ENCODE measurements at regions not wholly inside any gene's neighbourhood (a gene's known extent, or its start where the extent isn't known, plus 50 kb on each side); places are given as distances from the start of the nearest gene placed in this dataset.

- TF ChIP-seq TEAD4 (IDR thresholded peaks at IDR 0.05) = no peak
- TF ChIP-seq EGR1 (IDR thresholded peaks at IDR 0.05) = no peak
- no peak for TF ChIP-seq TCF12 (IDR thresholded peaks at IDR 0.05; ENCODE audit: low read depth)
- no peak for TF ChIP-seq USF1 (IDR thresholded peaks at IDR 0.05)
- TF ChIP-seq ZBTB7A (IDR thresholded peaks at IDR 0.05; ENCODE audit: low read depth) = no peak
- TF ChIP-seq CEBPB (IDR thresholded peaks at IDR 0.05) = no peak
- no peak for TF ChIP-seq RAD21 (IDR thresholded peaks at IDR 0.05; ENCODE audit: low read depth)
- TF ChIP-seq CREB1 (IDR thresholded peaks at IDR 0.05; ENCODE audit: low read depth) = no peak
- TF ChIP-seq TAF1 (IDR thresholded peaks at IDR 0.05; ENCODE audit: low read depth) = no peak
- TF ChIP-seq REST (IDR thresholded peaks at IDR 0.05; ENCODE audit: low read depth) = no peak
These were observed 556.8 kb upstream of the PTCHD4 start for GRCh38 chr6:48667797-48668196.

GRCh38 chr6:48664826-48665225 is 553.8 kb upstream of the PTCHD4 start:
- TF ChIP-seq ZBTB7A (IDR thresholded peaks at IDR 0.05; ENCODE audit: low read depth) (no peak), CREB1 (IDR thresholded peaks at IDR 0.05; ENCODE audit: low read depth) (no peak), EP300 (IDR thresholded peaks at IDR 0.05; ENCODE audit: borderline replicate concordance) (no peak), TEAD4 (IDR thresholded peaks at IDR 0.05) (no peak), YY1 (IDR thresholded peaks at IDR 0.05; ENCODE audit: low read depth) (no peak), USF1 (IDR thresholded peaks at IDR 0.05) (no peak), FOXM1 (IDR thresholded peaks at IDR 0.05; ENCODE audit: borderline replicate concordance, low read depth) (no peak), CEBPB (IDR thresholded peaks at IDR 0.05) (no peak)

- TF ChIP-seq CEBPB (IDR thresholded peaks at IDR 0.05) (no peak), USF1 (IDR thresholded peaks at IDR 0.05) (no peak), TEAD4 (IDR thresholded peaks at IDR 0.05) (no peak), YY1 (IDR thresholded peaks at IDR 0.05; ENCODE audit: low read depth) (no peak), EP300 (IDR thresholded peaks at IDR 0.05; ENCODE audit: borderline replicate concordance) (no peak), CREB1 (IDR thresholded peaks at IDR 0.05; ENCODE audit: low read depth) (no peak), MAX (IDR thresholded peaks at IDR 0.05) (no peak), ZBTB7A (IDR thresholded peaks at IDR 0.05; ENCODE audit: low read depth) (no peak), TAF1 (IDR thresholded peaks at IDR 0.05; ENCODE audit: low read depth) (no peak), FOXM1 (IDR thresholded peaks at IDR 0.05; ENCODE audit: borderline replicate concordance, low read depth) (no peak), TCF12 (IDR thresholded peaks at IDR 0.05; ENCODE audit: low read depth) (no peak), REST (IDR thresholded peaks at IDR 0.05; ENCODE audit: low read depth) (no peak)
These were observed 547.9 kb upstream of the PTCHD4 start for GRCh38 chr6:48658915-48659314.

- no peak for TF ChIP-seq CREB1 (IDR thresholded peaks at IDR 0.05; ENCODE audit: low read depth)
- TF ChIP-seq CEBPB (IDR thresholded peaks at IDR 0.05) = no peak
- TF ChIP-seq TAF1 (IDR thresholded peaks at IDR 0.05; ENCODE audit: low read depth) = no peak
- no peak for TF ChIP-seq NFIC (IDR thresholded peaks at IDR 0.05)
- no peak for TF ChIP-seq EGR1 (IDR thresholded peaks at IDR 0.05)
- TF ChIP-seq ZBTB7A (IDR thresholded peaks at IDR 0.05; ENCODE audit: low read depth) = no peak
- TF ChIP-seq TCF12 (IDR thresholded peaks at IDR 0.05; ENCODE audit: low read depth) = no peak
- TF ChIP-seq REST (IDR thresholded peaks at IDR 0.05; ENCODE audit: low read depth) = no peak
These were observed 530.5 kb upstream of the PTCHD4 start for GRCh38 chr6:48641544-48641943.

GRCh38 chr6:48630511-48630910 is 519.5 kb upstream of the PTCHD4 start:
- TF ChIP-seq FOXM1 (IDR thresholded peaks at IDR 0.05; ENCODE audit: borderline replicate concordance, low read depth) (no peak), NFIC (IDR thresholded peaks at IDR 0.05) (no peak)

Data from Ishikawa (cell line).